AG04450 (cell line): ENCODE measurements at regions not wholly inside any gene's neighbourhood (a gene's known extent, or its start where the extent isn't known, plus 50 kb on each side); places are given as distances from the start of the nearest gene placed in this dataset.

Experiments
- CTCF ChIA-PET: fragments of 300-600, 350-600 bp; formaldehyde crosslinking; extraction: SDS; loops from one replicate; lab custom pipeline; 2022; ENCODE audit warnings: antibody characterized with exemption, inconsistent platforms; lab: Charles Lee
- POLR2A ChIA-PET: fragments of 350-600 bp; formaldehyde crosslinking; extraction: SDS; loops from one replicate; lab custom pipeline; 2021; ENCODE audit warnings: antibody characterized with exemption, inconsistent platforms; lab: Yijun Ruan, JAX
- DNase-seq: peaks from one replicate; pipeline ENCODE4 v3.0.0-alpha.2; 2011; ENCODE audit warnings: low read depth, low spot score
- H3K27ac ChIP-seq: one replicate; pipeline ENCODE4 v1.5.1; 2012; ENCODE audit warnings: low read depth, low read length, control low read depth
- H3K27me3 ChIP-seq: one replicate; pipeline ENCODE4 v1.6.0; 2012; ENCODE audit warnings: low read length; ENCODE audit not compliant: control insufficient read depth, insufficient read depth
- H3K4me3 ChIP-seq: 2 replicates; pipeline ENCODE4 v1.5.1; 2011; ENCODE audit warnings: mild to moderate bottlenecking, low read depth, low read length, control low read depth
- H3K9me3 ChIP-seq: 2 replicates; pipeline ENCODE4 v1.5.1; 2012; ENCODE audit warnings: low read length; ENCODE audit not compliant: control insufficient read depth, insufficient read depth
- CTCF ChIP-seq: IDR thresholded peaks from 2 replicates; pipeline ENCODE4 v1.5.1; 2011; ENCODE audit warnings: low read depth, low read length, control low read depth, inconsistent platforms

- Histone ChIP-seq H3K27ac (no peak overlapping the region), H3K4me3 (no peak overlapping the region), H3K9me3 (no peaks in the 10 kb centered on the region), H3K27me3 (no peaks in the 10 kb centered on the region)
- DNase-seq, result no peak
- CTCF ChIA-PET, result no interaction called here
- TF ChIP-seq CTCF, result no peak
- POLR2A ChIA-PET, result interaction anchor here (1.5 kb wide), 1 partner anchor 9 kb away, joined by 8 read pairs; no protein-coding TSS in a partner anchor
Observed at GRCh38 chr2:45127891-45128290, 118.6 kb upstream of the SIX2 start.

- CTCF ChIA-PET, result no interaction called here
- H3K9me3 ChIP-seq, result no peaks in the 10 kb centered on the region
- DNase-seq, result no peak
- POLR2A ChIA-PET, result no interaction called here
- TF ChIP-seq CTCF, result no peak
- no peak overlapping the region for H3K27ac ChIP-seq
- H3K4me3 ChIP-seq, result no peak overlapping the region
- no peaks in the 10 kb centered on the region for H3K27me3 ChIP-seq
Observed at GRCh38 chr2:45127321-45127720, 118.1 kb upstream of the SIX2 start.

GRCh38 chr2:45125232-45125631 is 116.0 kb upstream of the SIX2 start:
- Histone ChIP-seq H3K27me3 (no peaks in the 10 kb centered on the region), H3K27ac (no peak overlapping the region), H3K9me3 (no peaks in the 10 kb centered on the region), H3K4me3 (no peak overlapping the region)
- DNase-seq, result no peak
- ChIA-PET CTCF (interaction anchor here (0.6 kb wide), 1 partner anchor 100 kb away, joined by 4 read pairs; no protein-coding TSS in a partner anchor), POLR2A (no interaction called here)
- TF ChIP-seq CTCF, result no peak

DNA sequence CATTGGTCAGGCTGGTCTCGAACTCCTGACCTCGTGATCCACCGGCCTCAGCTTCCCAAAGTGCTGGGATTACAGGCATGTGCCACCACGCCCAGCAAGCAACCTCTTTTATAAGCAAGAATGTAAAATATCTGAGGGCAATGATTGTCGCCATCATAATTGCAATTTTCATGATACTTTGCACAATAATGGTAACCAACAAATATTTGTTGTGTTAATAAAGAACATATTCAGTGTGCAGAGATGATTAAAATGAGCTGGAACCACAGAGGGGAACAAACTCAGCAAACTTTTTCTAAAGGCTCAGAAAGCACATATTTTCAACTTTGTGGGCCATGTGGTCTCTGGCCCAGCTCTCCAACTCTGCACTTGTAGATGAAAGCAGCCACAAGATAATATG is 115.2 kb upstream of the SIX2 start:
- H3K27ac ChIP-seq, result no peak overlapping the region
- no peaks in the 10 kb centered on the region for H3K9me3 ChIP-seq
- no peaks in the 10 kb centered on the region for H3K27me3 ChIP-seq
- CTCF ChIA-PET, result no interaction called here
- TF ChIP-seq CTCF, result no peak
- H3K4me3 ChIP-seq, result no peak overlapping the region
- POLR2A ChIA-PET, result no interaction called here
- no peak for DNase-seq

DNA sequence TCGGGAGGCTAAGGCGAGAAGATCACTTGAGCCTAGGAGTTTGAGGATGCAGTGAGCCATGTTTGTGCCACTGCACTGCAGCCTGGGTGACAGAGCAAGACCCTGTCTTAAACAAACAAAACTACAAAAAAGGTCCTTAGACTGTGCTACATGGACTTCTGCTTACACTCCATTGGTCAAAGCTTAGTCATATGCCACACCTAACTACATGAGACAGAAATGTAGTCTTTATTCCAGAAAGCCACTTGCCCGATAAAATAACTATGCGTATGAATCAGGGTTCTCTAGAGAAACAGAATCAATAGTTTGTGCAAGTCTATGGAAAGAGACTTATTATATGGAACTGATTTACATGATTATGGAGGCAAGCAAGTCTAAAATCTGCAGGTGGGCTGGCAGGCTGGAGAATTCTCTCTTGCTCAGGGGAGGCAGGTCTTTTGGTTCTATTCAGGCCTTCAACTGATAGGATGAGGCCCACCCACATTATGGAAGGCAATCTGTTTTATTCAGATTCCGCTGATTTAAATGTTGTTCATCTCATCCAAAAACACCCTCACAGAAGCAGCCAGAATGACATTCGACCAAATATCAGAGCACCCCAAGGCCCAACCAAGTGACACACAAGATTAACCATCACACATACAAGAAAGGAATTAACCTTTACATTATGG is 114.4 kb upstream of the SIX2 start:
- POLR2A ChIA-PET, result no interaction called here
- Histone ChIP-seq H3K9me3 (no peaks in the 10 kb centered on the region), H3K27ac (no peak overlapping the region), H3K4me3 (no peak overlapping the region), H3K27me3 (no peaks in the 10 kb centered on the region)
- no peak for DNase-seq
- TF ChIP-seq CTCF, result no peak
- CTCF ChIA-PET, result no interaction called here
